ENCODE measurements at regions not wholly inside any gene's neighbourhood (a gene's known extent, or its start where the extent isn't known, plus 50 kb on each side); places are given as distances from the start of the nearest gene placed in this dataset.

DNA sequence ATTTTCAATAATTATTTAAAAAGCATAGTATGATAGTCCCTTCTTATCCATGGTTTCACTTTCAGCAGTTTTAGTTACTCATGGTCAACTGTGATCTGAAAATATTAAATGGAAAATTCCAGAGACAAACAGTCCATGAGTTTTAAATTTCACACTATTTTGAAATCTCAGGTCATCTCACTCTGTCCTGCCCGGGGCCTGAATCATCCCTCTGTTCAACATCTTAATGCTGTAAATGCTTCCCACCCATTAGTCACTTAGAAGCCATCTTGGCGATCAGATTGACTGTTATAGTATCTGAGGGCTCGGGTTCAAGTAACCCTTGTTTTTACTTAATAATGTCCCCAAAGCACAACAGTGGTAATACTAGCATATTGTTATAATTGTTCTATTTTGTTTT, 1509.3 kb downstream of the FAM181B start:
- H3K9me3 ChIP-seq, result no peaks in the 10 kb centered on the region
- WGBS, 2 donors, result 76 to 79% methylated on average over 3 of the region's 3 CpGs
- no peaks in the 10 kb centered on the region for H3K36me3 ChIP-seq (ENCODE audit: low read depth, missing control alignments)
- TF ChIP-seq, protein P1, sequence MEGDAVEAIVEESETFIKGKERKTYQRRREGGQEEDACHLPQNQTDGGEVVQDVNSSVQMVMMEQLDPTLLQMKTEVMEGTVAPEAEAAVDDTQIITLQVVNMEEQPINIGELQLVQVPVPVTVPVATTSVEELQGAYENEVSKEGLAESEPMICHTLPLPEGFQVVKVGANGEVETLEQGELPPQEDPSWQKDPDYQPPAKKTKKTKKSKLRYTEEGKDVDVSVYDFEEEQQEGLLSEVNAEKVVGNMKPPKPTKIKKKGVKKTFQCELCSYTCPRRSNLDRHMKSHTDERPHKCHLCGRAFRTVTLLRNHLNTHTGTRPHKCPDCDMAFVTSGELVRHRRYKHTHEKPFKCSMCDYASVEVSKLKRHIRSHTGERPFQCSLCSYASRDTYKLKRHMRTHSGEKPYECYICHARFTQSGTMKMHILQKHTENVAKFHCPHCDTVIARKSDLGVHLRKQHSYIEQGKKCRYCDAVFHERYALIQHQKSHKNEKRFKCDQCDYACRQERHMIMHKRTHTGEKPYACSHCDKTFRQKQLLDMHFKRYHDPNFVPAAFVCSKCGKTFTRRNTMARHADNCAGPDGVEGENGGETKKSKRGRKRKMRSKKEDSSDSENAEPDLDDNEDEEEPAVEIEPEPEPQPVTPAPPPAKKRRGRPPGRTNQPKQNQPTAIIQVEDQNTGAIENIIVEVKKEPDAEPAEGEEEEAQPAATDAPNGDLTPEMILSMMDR (IDR thresholded peaks at IDR 0.05), result no peak
- no peak for TF ChIP-seq POLR2A (IDR thresholded peaks at IDR 0.05)
- H3K27ac ChIP-seq, result no peak overlapping the region
- no peaks in the 10 kb centered on the region for H3K4me1 ChIP-seq
- intact Hi-C loops (cut with DNase I; ENCODE audit: low total_unique reads), result no loop called here
- H3K4me3 ChIP-seq, result no peak overlapping the region
- no peaks in the 10 kb centered on the region for H3K27me3 ChIP-seq
- DNase-seq, result no peak

DNA sequence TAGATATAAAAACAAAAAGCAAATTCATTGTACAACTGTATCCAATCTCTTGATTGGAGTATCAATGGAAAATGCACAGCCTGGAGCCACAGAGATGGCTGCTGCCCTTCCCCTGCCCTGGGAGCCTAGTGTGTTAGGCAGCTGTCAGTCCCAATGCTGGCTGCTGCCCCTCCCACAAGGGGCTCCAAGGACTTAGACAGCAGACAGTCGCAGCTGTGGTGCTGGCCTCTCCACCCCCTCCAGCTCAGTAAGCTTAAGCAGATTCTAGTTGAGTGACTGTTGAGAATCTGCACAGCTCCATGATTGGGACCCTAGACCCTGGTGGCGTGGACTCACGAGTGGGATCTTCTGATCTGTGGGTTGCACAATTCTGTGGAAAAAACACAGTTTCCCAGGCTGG, 1511.2 kb downstream of the FAM181B start:
- no peak overlapping the region for H3K27ac ChIP-seq
- intact Hi-C loops (cut with DNase I; ENCODE audit: low total_unique reads), result no loop called here
- no peaks in the 10 kb centered on the region for H3K9me3 ChIP-seq
- no peaks in the 10 kb centered on the region for H3K4me1 ChIP-seq
- no peaks in the 10 kb centered on the region for H3K27me3 ChIP-seq
- WGBS, 2 donors, result 82 to 97% methylated on average over 3 of the region's 3 CpGs
- no peak overlapping the region for H3K4me3 ChIP-seq
- no peak for DNase-seq
- H3K36me3 ChIP-seq (ENCODE audit: low read depth, missing control alignments), result no peaks in the 10 kb centered on the region
- TF ChIP-seq POLR2A (IDR thresholded peaks at IDR 0.05), result no peak
- TF ChIP-seq, protein P1 (IDR thresholded peaks at IDR 0.05), result no peak

DNA sequence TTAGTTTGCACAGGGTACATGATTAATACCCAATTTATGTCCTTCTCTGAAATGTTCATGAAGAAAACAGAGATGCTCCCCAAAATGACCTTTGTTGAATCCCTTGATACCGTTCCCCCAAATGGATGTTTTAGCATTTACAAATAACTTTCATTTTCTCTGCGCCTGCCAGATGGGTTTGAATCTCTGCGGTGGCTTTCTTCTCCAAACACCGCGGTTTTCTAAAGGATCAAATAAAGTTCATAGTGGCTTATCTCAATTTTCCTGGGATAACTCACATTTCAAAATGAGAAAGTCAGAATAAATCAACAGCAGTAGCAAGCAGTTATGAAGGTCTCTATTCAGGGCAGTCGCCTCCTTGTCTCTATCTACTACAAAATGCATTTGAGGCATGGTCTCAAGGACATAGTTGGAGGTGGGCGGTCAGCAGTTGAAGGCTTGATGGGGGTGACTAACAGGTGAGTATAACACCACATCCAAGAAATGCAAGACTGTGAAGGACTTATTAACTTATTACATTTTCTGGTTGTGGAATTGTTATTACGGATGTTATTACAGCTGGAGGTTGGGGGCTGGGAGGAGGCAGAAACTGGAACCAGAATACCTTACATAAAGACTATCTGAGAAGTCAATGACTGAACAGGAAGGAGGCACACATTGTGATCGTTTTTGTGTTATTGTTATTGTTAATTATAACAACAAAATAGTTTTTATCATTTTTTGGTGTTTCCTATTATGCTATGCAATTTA, 1513.3 kb downstream of the FAM181B start:
- Histone ChIP-seq H3K9me3 (no peaks in the 10 kb centered on the region), H3K4me1 (no peaks in the 10 kb centered on the region), H3K27me3 (no peaks in the 10 kb centered on the region), H3K4me3 (no peak overlapping the region), H3K36me3 (ENCODE audit: low read depth, missing control alignments) (no peaks in the 10 kb centered on the region), H3K27ac (no peak overlapping the region)
- intact Hi-C loops (cut with DNase I; ENCODE audit: low total_unique reads), result no loop called here
- WGBS, 2 donors, result 27 to 36% methylated on average over 9 of the region's 9 CpGs
- TF ChIP-seq, protein P1 (IDR thresholded peaks at IDR 0.05), result no peak
- no peak for DNase-seq

DNA sequence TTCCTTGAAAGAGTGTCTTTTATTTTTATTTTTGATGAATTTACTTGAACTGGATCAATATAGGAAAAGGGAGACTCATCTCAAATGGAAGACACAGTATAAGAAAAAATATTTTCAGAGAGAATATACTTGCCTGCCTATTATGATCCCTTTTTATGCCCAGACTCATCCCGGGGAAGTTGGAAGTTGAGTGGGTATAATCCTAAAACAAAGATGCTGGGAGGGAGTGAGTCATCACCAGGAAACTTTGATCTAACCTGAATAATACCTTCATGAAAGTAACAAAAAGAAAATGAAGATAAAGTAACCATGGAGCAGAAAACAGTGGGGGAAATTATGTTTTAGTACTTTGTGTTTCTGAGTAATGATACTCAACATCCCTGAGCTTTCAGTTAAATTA, 1514.0 kb downstream of the FAM181B start:
- DNase-seq, result no peak
- Histone ChIP-seq H3K27ac (no peak overlapping the region), H3K27me3 (no peaks in the 10 kb centered on the region), H3K4me1 (no peaks in the 10 kb centered on the region), H3K4me3 (no peak overlapping the region), H3K9me3 (no peaks in the 10 kb centered on the region), H3K36me3 (ENCODE audit: low read depth, missing control alignments) (no peaks in the 10 kb centered on the region)
- intact Hi-C loops (cut with DNase I; ENCODE audit: low total_unique reads), result no loop called here
- 58 to 66% methylated on average over 1 of the region's 1 CpG for WGBS, 2 donors
- TF ChIP-seq, protein P1 (IDR thresholded peaks at IDR 0.05), result no peak
- no peak for TF ChIP-seq POLR2A (IDR thresholded peaks at IDR 0.05)

DNA sequence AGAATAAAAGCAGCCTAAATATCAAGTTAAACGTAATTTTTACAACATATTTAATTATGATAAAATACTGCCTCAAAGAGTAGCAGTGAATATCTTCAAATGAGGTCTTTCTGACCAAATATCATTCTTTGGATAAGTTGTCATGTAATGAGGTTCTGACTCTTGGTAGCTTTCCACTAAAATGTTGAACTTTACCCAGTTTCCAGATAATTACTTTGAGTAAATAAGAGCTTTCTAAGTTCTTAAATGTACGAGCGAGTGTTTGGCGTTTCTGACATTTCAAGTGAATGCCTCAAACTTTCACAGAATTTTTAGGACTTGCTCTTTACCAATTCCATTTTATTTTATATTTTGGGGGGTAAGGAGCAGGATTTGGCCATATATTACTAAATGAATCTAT, 1515.2 kb downstream of the FAM181B start:
- no peak overlapping the region for H3K27ac ChIP-seq
- intact Hi-C loops (cut with DNase I; ENCODE audit: low total_unique reads), result no loop called here
- no peaks in the 10 kb centered on the region for H3K27me3 ChIP-seq
- 77 to 87% methylated on average over 4 of the region's 4 CpGs for WGBS, 2 donors
- H3K4me1 ChIP-seq, result no peaks in the 10 kb centered on the region
- TF ChIP-seq, protein P1 (IDR thresholded peaks at IDR 0.05), result no peak
- TF ChIP-seq POLR2A (IDR thresholded peaks at IDR 0.05), result no peak
- no peak for DNase-seq
- H3K4me3 ChIP-seq, result no peak overlapping the region
- no peaks in the 10 kb centered on the region for H3K36me3 ChIP-seq (ENCODE audit: low read depth, missing control alignments)
- no peaks in the 10 kb centered on the region for H3K9me3 ChIP-seq
